Upper lobe of right lung (tissue), 1 donor: ENCODE measurements at regions not wholly inside any gene's neighbourhood (a gene's known extent, or its start where the extent isn't known, plus 50 kb on each side); places are given as distances from the start of the nearest gene placed in this dataset.

ENCODE experiments used
- ATAC-seq: fragments of 200-7000 bp; cut with Tn5 transposase; one replicate; pipeline ENCODE4 v1.9.1; 2020; ENCODE audit warnings: mild to moderate bottlenecking, moderate library complexity
- DNase-seq: peaks from one replicate; pipeline ENCODE4 v3.0.0-alpha.2; 2020
- H3K27ac ChIP-seq: fragments of 200-600 bp; one replicate; pipeline ENCODE4 v1.8.0; 2022
- H3K27me3 ChIP-seq: fragments of 200-600 bp; one replicate; pipeline ENCODE4 v1.8.0; 2022; ENCODE audit warnings: mild to moderate bottlenecking
- H3K36me3 ChIP-seq: fragments of 200-600 bp; one replicate; pipeline ENCODE4 v1.8.0; 2022
- H3K4me1 ChIP-seq: fragments of 200-600 bp; one replicate; pipeline ENCODE4 v1.8.0; 2022
- H3K4me3 ChIP-seq: fragments of 200-600 bp; one replicate; pipeline ENCODE4 v1.8.0; 2022; ENCODE audit warnings: mild to moderate bottlenecking
- H3K9me3 ChIP-seq: fragments of 200-600 bp; one replicate; pipeline ENCODE4 v1.8.0; 2022
- CTCF ChIP-seq: fragments of 200-600 bp; IDR thresholded peaks from one replicate; pipeline ENCODE4 v1.8.0; 2022; ENCODE audit warnings: antibody characterized with exemption
- intact Hi-C: fragments of 100-400 bp; cut with DNase I; formaldehyde crosslinking; loops from one replicate; pipeline ENCODE4 v1.11.0; 2022
- donor health status: DM: no; HTN: yes; CAD: no; lungs with severe emphysema.

DNA sequence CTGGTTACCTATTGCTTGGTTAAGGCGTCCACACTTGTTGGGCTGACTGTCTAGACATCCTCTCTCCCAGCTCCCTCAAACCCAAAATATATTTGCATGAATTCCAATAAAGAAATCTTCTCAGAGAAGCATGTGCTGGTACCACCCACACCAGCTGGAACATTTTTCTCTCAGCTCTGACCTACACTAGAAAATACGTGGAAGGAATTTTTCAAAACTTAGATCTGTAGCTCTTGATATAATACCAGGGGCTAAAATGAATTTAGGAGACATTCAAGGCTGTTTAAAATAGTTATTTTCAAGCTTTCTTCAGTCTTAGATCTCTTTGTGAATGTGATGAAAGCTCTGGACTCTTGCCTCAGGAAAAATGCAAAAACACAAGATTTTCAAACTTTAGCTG, 590.4 kb downstream of the PDCD6IP start:
- Histone ChIP-seq H3K27me3 (no peaks in the 10 kb centered on the region), H3K4me3 (no peak overlapping the region), H3K9me3 (no peaks in the 10 kb centered on the region), H3K27ac (no peak overlapping the region), H3K36me3 (no peaks in the 10 kb centered on the region), H3K4me1 (peaks cover 3% of the 10 kb centered on the region)
- DNase-seq (no peak), ATAC-seq (no peak)
- intact Hi-C loops = no loop called here
- TF ChIP-seq CTCF = no peak

DNA sequence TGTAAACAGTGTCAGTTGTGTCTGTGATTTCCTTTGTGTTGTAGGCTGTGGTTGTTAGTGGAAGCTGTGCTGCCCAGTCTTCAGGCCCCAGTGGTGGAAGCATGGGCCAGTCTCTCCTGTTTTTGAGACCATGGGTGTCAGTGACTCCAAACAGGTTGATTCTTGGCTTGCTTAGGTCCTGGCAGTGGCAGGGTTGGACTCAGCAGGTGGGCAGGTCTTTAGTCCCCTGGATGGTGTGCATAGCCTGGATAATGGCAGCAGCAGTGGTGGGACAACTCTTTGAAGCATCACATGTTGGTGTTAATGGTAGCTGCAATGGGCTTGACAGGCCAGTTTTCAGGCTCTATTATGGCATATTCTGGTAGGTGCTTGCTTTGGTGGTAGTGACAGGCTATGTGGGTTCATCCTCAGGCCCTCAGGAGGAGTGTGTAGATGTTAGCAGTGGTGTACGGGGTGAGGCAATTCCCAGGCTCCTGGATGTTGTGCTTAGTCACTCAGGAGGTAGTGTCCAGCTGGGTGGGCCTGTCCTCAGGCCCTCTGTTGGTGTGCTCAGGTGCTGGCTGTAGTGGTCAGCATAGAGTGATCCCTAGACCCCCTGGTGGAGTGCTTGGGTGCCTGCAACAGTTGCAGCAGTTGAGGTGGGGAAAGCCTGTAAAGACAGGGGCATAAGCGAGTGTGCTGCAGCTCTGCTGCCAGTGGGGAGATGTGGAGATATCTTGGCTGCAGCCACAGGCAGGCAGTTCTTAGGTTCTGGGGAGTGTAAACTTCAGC, 596.7 kb downstream of the PDCD6IP start:
- peak; percentile 22 for ATAC-seq
- H3K36me3 ChIP-seq = no peaks in the 10 kb centered on the region
- peak; percentile 39 for DNase-seq
- no peaks in the 10 kb centered on the region for H3K4me1 ChIP-seq
- H3K9me3 ChIP-seq = no peaks in the 10 kb centered on the region
- intact Hi-C loops = no loop called here
- no peak overlapping the region for H3K4me3 ChIP-seq
- H3K27me3 ChIP-seq = no peaks in the 10 kb centered on the region
- TF ChIP-seq CTCF = no peak
- H3K27ac ChIP-seq = no peak overlapping the region

- intact Hi-C loops = no loop called here
- Histone ChIP-seq H3K4me1 (no peaks in the 10 kb centered on the region), H3K27me3 (no peaks in the 10 kb centered on the region), H3K4me3 (no peak overlapping the region), H3K9me3 (no peaks in the 10 kb centered on the region), H3K36me3 (no peaks in the 10 kb centered on the region), H3K27ac (no peak overlapping the region)
- DNase-seq (peak; percentile 70), ATAC-seq (peak; percentile 89)
- TF ChIP-seq CTCF = no peak
Measured at GRCh38 chr3:34396288-34396687, 597.9 kb downstream of the PDCD6IP start.

GRCh38 chr3:34396956-34397355, 598.5 kb downstream of the PDCD6IP start:
- H3K27ac ChIP-seq = no peak overlapping the region
- DNase-seq (no peak), ATAC-seq (peak; percentile 51)
- H3K9me3 ChIP-seq = no peaks in the 10 kb centered on the region
- no peak for TF ChIP-seq CTCF
- no peaks in the 10 kb centered on the region for H3K4me1 ChIP-seq
- no peaks in the 10 kb centered on the region for H3K36me3 ChIP-seq
- no peak overlapping the region for H3K4me3 ChIP-seq
- intact Hi-C loops = no loop called here
- no peaks in the 10 kb centered on the region for H3K27me3 ChIP-seq

DNA sequence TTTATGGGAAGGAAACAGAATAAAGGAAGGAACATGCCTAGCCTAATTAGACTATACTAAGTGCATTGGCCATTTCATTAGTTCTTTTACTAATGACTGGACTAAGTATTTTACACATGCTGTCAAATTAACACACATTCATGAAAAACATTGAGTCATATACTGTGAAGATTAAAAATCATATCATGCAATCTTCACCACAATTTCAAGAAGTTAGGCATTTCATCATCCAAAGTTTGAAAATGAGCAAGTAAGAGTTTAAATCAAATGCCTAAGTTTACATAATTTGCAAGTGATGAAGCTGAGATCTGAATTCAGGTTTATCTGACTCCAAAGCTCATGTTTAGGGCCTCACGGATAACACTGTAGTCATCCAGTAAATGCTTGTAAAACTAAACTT, 601.0 kb downstream of the PDCD6IP start:
- DNase-seq = no peak
- Histone ChIP-seq H3K4me3 (no peak overlapping the region), H3K9me3 (no peaks in the 10 kb centered on the region), H3K27ac (no peak overlapping the region), H3K27me3 (no peaks in the 10 kb centered on the region), H3K36me3 (no peaks in the 10 kb centered on the region), H3K4me1 (no peaks in the 10 kb centered on the region)
- intact Hi-C loops = no loop called here
- no peak for ATAC-seq
- no peak for TF ChIP-seq CTCF

- intact Hi-C loops = no loop called here
- no peak for ATAC-seq
- Histone ChIP-seq H3K36me3 (no peaks in the 10 kb centered on the region), H3K27me3 (no peaks in the 10 kb centered on the region), H3K4me3 (no peak overlapping the region), H3K27ac (no peak overlapping the region), H3K4me1 (no peaks in the 10 kb centered on the region), H3K9me3 (no peaks in the 10 kb centered on the region)
- no peak for TF ChIP-seq CTCF
- no peak for DNase-seq
Measured at GRCh38 chr3:34405159-34405558, 606.7 kb downstream of the PDCD6IP start.
